LNCaP clone FGC (cell line): ENCODE measurements at regions not wholly inside any gene's neighbourhood (a gene's known extent, or its start where the extent isn't known, plus 50 kb on each side); places are given as distances from the start of the nearest gene placed in this dataset.

ENCODE experiments used
- DNase-seq: peaks from one replicate; pipeline ENCODE4 v3.0.0-alpha.2; 2011; ENCODE audit warnings: low read depth
- H3K4me3 ChIP-seq: 2 replicates; pipeline ENCODE4 v1.5.1; 2011; ENCODE audit warnings: mild to moderate bottlenecking, low read depth, low read length, control low read depth
- TF ChIP-seq, protein P1 (sequence below): IDR thresholded peaks from 2 replicates; pipeline ENCODE4 v1.5.1; 2012; ENCODE audit warnings: mild to moderate bottlenecking; ENCODE audit not compliant: control insufficient read depth, insufficient read depth; ENCODE audit errors: extremely low read depth

DNA sequence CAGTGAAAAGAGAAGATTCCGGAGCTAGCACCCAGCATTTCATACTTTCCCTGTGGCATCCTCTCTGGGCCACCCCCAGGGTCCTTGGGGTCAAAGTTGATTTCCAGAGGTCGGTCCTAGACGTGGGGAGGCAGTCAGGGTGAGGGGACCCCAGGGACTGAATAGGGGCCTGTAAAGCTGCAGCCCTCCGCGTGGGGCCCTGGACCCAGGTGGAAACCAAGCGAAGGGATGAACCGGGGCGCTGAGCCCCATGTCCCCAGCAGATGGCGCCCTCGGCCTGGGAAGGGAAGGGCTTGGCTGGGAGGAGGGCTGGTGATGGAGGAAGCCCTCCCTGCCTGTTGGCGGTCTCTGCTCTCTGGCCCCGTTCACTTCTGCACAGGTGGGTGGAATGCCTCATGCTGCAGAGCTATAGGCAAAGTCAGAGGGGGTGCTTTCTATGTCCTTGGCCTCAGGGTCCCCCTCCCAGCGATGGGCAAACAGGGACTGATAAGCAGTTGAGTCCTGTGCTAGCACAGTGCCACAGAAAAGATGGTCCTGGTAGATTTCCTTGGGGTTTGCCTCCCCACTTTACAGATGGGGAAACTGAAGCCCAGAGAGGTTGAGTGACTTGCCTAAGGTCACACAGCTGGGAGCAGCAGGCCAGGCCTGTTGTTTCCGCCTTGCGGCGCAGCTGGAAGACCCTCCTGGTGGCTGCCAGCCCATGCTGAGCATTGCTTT is 163.4 kb upstream of the CIBAR2 start:
- H3K4me3 ChIP-seq, result no peak overlapping the region
- DNase-seq, result no peak
- TF ChIP-seq, protein P1, sequence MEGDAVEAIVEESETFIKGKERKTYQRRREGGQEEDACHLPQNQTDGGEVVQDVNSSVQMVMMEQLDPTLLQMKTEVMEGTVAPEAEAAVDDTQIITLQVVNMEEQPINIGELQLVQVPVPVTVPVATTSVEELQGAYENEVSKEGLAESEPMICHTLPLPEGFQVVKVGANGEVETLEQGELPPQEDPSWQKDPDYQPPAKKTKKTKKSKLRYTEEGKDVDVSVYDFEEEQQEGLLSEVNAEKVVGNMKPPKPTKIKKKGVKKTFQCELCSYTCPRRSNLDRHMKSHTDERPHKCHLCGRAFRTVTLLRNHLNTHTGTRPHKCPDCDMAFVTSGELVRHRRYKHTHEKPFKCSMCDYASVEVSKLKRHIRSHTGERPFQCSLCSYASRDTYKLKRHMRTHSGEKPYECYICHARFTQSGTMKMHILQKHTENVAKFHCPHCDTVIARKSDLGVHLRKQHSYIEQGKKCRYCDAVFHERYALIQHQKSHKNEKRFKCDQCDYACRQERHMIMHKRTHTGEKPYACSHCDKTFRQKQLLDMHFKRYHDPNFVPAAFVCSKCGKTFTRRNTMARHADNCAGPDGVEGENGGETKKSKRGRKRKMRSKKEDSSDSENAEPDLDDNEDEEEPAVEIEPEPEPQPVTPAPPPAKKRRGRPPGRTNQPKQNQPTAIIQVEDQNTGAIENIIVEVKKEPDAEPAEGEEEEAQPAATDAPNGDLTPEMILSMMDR, result peak; percentile 93

DNA sequence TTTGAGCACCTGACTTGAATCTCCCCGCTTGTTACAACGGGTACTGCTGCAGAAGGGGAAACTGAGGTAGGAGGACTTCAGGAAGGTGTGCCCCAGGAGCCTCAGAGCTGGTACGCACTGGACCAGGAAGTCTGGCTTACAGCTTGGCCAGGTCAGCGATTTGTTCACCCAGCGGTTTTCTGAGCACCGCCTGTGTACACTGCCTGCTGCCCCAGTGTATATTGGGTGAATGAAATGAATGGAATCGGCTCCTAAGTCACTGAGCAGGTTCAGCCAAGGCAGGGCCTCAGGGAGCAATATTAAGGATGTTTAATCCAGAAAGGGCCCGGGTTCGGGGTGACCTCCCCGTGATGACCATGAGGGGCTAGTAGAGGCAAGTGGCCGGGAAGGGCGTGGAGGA is 164.0 kb upstream of the CIBAR2 start:
- no peak for DNase-seq
- TF ChIP-seq, protein P1, result no peak
- H3K4me3 ChIP-seq, result no peak overlapping the region

DNA sequence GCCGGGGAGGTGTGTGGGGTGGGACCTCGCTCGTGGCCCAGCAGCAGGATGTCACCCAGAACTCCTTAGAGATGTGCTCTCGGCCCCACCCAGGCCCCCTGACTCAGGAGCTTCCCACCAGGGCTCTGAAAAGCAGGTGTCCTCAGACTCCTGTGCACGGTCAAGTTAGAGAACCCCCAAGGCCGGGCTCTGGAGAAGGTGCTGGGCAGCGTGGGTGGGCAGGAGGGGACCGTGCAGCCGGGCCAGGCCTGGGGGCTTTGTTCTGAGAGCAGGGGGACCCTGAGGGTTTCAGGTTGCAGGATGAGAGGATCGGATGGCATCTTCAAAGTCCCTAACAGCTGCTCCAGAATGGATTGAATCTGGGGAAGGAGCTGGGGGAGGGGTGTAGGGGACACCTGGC is 164.4 kb upstream of the CIBAR2 start:
- TF ChIP-seq, protein P1, result no peak
- H3K4me3 ChIP-seq, result no peak overlapping the region
- DNase-seq, result no peak

DNA sequence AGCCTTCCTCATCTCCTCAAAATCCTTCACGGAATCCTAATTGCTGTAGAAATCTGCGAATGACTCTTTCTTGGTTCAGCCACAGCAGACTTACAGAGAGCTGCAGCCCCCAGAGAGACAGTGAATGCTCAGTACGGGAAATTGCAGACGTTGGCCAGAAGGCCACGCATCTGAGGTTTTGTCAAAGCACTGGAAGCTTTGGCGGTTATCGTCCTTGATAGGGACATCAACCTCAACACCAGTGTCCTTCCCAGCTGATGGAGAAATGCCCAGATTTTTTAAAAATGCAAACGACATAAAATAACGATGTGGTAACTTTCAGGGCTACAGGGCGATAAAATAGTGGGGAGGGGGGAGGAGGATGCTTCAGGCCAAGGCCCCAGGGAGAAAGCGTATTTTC is 166.6 kb upstream of the CIBAR2 start:
- no peak overlapping the region for H3K4me3 ChIP-seq
- TF ChIP-seq, protein P1, result no peak
- no peak for DNase-seq

DNA sequence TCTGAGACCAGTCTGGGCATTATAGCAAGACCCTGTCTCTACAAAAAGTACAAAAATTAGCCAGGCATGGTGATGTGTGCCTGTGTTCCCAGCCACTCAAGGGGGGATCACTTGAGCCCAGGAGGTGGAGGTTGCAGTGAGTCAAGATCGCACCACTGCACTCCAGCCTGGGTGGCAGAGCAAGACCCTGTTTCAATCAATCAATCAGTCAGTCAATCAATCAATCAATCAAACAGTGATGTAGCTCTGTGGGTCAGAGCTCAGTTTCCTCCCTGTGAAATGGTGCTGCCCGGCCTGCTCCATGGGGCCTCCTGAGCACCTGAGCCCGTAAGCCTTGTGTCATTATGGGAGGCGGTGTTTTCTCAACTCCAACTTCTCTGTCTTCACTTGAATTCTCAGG is 167.1 kb upstream of the CIBAR2 start:
- DNase-seq, result no peak
- H3K4me3 ChIP-seq, result no peak overlapping the region
- TF ChIP-seq, protein P1, result no peak

DNA sequence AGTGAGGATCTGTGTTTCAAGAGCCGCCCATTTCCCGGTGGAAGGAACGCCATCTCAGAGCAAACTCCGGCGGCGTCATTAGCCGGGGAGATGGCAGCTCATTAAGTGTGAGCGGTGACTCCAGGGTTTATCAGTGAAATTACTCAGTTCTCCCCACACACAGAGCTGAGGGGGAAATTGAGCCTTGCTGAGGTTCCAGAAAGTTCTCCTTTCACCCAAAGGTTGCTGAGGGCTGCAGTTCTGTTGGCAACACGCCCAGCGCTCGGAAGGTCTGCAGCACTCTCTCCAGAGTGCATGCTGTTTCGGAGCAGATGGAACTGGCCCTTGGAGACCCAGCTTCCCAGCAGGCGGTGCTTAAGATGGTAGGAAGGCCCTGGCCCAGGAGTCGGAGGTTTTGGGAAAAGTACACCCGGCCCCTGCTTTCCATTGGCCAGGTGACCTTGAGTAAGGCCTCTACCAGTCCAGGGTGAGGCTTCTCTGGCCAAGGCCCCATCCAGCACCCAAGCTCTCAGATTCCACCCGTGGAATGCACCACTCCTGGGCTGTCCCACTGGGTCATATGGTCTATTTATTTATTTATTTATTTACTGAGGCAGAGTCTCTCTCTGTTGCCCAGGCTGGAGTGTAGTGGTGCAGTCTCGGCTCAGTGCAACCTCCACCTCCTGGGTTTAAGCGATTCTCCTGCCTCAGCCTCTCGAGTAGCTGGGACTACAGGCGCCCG is 167.7 kb upstream of the CIBAR2 start:
- no peak overlapping the region for H3K4me3 ChIP-seq
- TF ChIP-seq, protein P1, result no peak
- no peak for DNase-seq
